ENCODE measurements at regions not wholly inside any gene's neighbourhood (a gene's known extent, or its start where the extent isn't known, plus 50 kb on each side); places are given as distances from the start of the nearest gene placed in this dataset.
"Not testable (repeated sequence)": the region's sequence is repeated elsewhere in the genome, so short reads cannot be mapped to it uniquely, and the experiment has no call there.

DNA sequence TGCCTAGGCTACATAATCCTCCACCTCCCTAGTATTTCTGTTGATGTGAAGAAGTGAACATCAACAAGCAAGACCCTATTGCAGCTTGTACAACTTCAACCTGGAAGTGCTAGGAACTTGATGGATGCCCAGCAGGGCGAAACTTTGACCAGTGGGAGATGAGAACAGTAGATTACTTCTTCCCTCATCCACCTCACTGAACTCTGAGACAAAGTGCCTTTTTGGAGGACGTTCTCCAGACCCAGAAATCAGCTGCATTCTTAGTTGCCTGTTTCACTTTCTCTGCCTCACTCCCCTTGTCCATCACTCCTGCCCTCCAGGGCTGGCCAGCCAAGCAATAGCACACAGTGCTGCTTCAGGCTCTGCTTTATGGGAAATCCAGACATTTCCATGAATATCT, 683.4 kb downstream of the GALC start:
- no peak for DNase-seq

- no peak for DNase-seq
Measured at GRCh38 chr14:87306409-87307168, 686.4 kb downstream of the GALC start.

DNA sequence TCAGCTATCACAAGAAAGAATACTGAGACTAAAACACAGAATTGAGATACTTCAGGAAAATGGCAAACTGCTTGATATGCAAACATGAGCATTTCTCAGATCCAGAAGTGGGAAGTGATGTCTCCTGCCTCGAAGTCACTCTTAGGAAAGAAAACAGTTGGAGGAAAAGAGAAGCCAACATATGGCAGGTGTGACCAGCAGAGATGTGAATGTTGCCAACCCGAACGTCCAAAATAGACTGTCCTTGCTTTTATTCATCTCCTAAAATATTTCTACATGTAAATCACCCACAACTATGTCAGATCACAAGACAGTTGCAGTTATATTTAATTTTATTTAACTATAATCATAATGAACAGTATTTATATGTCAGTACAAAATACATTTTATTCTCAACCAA, 687.6 kb downstream of the GALC start:
- DNase-seq, result no peak

DNA sequence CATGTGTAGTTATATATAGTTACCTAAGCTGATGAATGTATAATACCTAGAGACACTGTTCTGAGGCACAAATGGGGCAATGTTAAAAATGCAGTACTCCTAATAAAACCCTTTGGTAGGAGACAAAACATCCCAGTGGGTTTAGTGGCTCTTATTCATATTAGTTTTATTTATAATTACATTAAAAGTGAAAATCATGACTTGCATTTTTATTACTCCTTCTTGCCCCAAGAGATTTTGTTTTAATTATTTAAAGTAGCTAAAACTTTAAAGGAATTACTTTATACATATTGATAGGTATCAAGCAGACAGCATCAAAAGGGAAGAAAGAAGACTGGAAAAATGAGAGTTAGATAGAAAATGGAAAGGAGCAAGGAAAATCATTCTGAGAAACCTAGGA, 688.6 kb downstream of the GALC start:
- no peak for DNase-seq

DNA sequence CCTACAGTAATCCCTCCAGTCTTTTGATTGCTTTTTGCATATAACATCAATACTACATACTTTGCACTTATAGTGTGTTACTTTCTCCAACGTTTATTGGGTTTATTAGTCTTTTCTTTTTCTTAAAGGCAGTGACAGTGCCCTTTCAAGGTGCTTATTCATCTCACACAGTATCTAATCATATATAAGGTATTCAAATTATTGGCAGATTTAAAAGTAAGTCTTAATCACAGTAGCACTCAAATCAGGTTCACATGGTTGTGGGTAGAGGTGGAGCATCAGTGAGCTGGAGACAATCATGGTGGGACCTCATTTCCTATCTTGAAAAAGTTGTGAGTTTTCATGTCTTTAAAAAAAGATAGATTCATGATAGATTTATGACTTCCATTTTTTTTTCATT, 706.2 kb downstream of the GALC start:
- DNase-seq, result no peak

- no peak for DNase-seq
Measured at GRCh38 chr14:87286191-87286590, 706.8 kb downstream of the GALC start.

DNA sequence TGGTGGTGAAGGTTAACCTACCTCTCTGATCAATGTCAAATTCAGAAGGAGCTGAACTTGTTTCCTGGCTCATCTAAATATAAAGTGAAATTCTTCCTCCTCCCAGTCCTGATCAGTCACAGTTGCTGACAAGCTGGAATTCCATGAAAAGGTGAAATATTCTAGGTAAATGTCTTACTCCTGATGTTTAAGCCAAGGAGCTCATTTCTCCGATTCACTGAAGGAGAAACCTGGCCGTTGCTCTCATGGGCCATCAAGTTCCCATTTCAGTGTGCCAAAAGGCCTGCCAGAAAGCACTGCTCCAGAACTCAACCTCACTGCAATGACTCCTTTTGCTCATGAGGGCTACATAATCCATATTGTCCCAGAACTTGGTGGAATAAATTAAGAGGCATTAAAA, 707.5 kb downstream of the GALC start:
- no peak for DNase-seq

DNA sequence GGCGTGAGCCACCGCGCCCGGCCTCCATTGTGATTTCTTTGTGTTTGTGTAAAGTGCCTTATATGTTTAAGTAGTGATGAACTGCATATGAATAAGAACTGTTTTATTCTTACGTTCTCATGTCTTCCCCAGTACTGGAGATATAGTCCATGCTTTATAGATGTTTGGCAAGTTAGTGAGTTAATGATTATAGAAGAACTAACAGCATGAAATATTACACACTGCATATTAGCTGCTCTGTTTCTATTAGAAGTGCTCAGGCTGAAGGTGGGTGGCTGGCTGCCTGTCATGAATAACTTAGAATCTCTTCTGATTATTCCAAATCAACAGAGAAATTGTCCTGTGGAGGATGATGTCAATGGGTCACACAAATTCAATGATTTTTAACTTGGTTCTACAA, 709.4 kb downstream of the GALC start:
- DNase-seq, result no peak

GRCh38 chr14:87282266-87282665, 710.7 kb downstream of the GALC start:
- DNase-seq, result no peak

GRCh38 chr14:87278415-87278814, 714.6 kb downstream of the GALC start:
- no peak for DNase-seq

DNA sequence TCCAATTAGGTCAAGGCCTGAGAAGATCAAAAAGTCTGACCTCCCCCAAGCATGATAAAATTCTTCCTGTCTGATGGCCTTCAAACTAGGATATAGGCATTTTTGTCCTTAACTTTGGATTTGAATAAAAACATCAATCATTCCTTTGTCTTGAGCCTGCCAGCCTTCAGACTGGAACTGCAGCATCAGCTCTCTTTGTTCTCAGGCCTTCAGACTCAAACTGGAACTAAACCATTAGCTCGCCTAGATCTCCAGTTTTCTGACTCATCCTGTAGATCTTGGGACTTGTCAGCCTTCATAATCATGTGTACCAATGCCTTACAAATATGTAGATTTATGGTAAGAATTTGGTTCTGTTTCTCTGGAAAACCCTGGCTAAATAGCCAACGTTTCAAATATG, 721.7 kb downstream of the GALC start:
- no peak for DNase-seq

DNA sequence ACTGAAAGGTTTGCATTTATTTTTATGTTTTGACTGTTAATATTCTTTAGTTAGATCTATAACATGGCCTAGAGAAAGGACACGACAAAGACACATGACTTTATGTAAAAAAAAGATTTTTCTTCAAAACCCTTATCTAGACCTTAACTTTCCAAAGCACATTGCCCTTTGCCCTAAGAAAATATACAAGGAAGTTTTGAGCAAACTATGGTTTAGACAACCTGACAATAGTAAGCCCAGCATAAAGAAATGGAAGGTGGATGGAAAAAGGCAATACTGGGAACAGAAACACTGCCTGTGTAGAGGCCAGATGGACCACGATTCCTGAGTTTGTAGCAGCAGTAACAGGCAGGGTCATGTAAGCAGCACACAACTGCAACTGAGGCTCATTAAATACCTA, 724.0 kb downstream of the GALC start:
- no peak for DNase-seq

GRCh38 chr14:87264796-87265195, 728.2 kb downstream of the GALC start:
- DNase-seq, result no peak

- DNase-seq, result no peak
Measured at GRCh38 chr14:87264272-87264785, 728.7 kb downstream of the GALC start.

GRCh38 chr14:87261621-87262020, 731.4 kb downstream of the GALC start:
- no peak for DNase-seq

- DNase-seq, result no peak
Measured at GRCh38 chr14:87260460-87260859, 732.5 kb downstream of the GALC start.

GRCh38 chr14:87257421-87257820, 735.6 kb downstream of the GALC start:
- no peak for DNase-seq

GRCh38 chr14:87255058-87255457, 737.9 kb downstream of the GALC start:
- DNase-seq, result no peak

DNA sequence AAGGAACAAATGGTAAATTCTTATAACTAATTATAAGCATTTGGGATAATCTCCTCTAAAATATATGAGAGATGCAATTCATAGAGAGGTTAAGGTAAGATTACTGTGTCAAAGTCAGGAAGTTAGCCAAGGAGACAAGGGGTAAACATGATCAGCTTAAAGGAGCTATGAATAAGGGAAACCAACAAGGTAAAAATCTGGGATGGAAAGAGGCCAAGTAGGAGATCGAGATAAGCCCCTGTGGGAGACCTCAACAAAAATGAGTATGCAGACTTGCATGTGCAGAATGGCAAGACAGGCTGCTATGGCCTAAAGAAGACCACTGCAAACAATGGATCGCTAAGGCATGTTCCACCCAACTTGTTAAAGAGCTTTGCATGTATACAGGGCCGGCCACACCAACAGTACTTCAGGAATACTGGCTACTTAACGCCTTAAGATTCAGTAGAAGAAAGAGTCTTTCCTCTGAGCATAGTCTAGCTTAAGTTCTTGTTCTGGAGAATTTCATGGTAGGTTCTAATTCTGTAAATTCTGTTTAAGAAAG, 738.6 kb downstream of the GALC start:
- no peak for DNase-seq

DNA sequence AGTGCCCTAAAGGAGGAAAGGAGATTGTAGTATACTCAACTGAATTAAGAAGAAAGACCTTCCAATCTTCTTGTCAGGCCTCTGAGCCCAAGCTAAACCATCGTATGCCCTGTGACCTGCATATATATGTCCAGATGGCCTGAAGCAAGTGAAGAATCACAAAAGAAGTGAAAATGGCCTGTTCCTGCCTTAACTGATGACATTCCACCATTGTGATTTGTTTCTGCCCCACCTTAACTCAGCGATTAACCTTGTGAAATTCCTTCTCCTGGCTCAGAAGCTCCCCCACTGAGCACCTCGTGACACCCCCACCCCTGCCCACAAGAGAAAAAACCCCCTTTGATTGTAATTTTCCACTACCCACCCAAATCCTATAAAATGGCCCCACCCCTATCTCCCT, 739.2 kb downstream of the GALC start:
- DNase-seq, result not testable (repeated sequence)

GRCh38 chr14:87252103-87252502, 740.9 kb downstream of the GALC start:
- no peak for DNase-seq

DNA sequence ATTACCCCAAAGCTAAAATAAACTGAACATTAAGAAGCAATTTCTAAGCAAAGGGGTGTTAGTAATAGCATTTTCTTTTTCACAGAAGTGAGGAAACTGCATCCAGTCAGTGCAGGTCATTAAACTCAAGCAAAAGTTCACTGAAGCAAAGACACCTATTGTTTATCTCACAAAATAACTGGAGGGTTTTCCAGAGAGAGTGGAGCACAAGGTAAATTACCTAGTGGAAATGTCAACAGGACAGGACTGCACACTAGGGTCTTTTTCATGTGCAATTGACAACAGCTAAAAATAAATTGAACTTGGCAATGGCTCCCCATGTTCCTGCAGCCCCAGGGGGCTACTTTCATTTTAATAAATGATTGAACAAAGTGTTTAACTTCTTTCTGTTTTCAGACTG, 742.0 kb downstream of the GALC start:
- DNase-seq, result no peak

GRCh38 chr14:87241018-87241768, 751.8 kb downstream of the GALC start:
- DNase-seq, result peak in 1 of 2 donors; percentile 2

Data from right lung (tissue), 2 donors.